SH-SY5Y (cell line): ENCODE measurements at regions not wholly inside any gene's neighbourhood (a gene's known extent, or its start where the extent isn't known, plus 50 kb on each side); places are given as distances from the start of the nearest gene placed in this dataset.

Source experiments
- GATA2 ChIP-seq: IDR thresholded peaks from 2 replicates; pipeline ENCODE4 v1.6.1; 2011; ENCODE audit warnings: mild to moderate bottlenecking, low read depth, low read length
- GATA3 ChIP-seq: IDR thresholded peaks from 2 replicates; pipeline ENCODE4 v1.6.1; 2011; ENCODE audit warnings: low read depth, mild to moderate bottlenecking, low read length, moderate library complexity

- no peak for TF ChIP-seq GATA2
- TF ChIP-seq GATA3: no peak
Measured at GRCh38 chr4:62471021-62471420, 1270.9 kb downstream of the ADGRL3 start.
